ENCODE measurements at regions not wholly inside any gene's neighbourhood (a gene's known extent, or its start where the extent isn't known, plus 50 kb on each side); places are given as distances from the start of the nearest gene placed in this dataset.
"Not testable (repeated sequence)": the region's sequence is repeated elsewhere in the genome, so short reads cannot be mapped to it uniquely, and the experiment has no call there.

DNA sequence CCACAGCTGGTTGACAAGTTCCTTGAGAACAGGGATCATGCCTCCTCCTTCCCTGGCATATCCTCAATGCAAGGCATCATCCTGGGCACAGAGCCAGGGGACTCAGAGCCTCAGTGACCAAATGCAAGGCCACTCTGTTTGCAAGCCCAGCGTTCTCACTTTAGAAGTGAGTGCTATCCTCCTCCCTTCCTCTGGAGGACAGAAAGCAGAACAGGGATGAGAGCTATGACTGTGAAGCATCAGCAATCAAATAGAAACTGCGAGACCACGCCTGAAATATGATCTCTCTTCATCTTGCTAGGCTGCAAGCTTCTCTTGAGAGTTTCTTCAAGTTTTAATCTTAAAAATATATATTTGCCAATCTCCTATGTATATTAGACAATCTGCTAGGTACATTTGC is 119.8 kb downstream of the LRATD1 start:
- DNase-seq (ENCODE audit: low read depth): no peak

DNA sequence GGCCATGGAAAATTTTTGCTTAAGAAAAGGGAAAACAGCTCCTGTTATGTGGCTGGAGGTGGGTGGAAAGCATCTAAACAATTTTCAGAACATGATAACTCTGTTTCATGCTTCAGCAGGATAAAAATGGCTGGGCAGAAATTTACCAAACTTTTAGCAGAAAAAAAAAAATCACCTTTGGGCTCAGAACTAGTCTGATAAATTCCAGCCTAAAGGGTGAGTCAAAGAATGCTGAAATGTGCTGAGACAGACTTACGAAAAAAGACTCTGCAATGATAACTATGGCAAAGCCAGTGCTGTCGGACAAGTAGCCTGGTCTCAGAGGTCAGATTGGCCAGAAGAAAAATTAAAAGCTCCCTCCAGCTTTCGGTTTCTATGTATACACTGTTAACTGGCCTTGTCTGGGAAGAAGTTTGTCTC is 123.6 kb downstream of the LRATD1 start:
- peak; percentile 62 for DNase-seq (ENCODE audit: low read depth)

GRCh38 chr2:14756981-14757657 is 124.6 kb downstream of the LRATD1 start:
- DNase-seq (ENCODE audit: low read depth): peak; percentile 94

- no peak for DNase-seq (ENCODE audit: low read depth)
Observed at GRCh38 chr2:14759082-14759481, 126.6 kb downstream of the LRATD1 start.

GRCh38 chr2:14760169-14760568 is 127.7 kb downstream of the LRATD1 start:
- no peak for DNase-seq (ENCODE audit: low read depth)

GRCh38 chr2:14761118-14761517 is 128.6 kb downstream of the LRATD1 start:
- DNase-seq (ENCODE audit: low read depth): no peak

DNA sequence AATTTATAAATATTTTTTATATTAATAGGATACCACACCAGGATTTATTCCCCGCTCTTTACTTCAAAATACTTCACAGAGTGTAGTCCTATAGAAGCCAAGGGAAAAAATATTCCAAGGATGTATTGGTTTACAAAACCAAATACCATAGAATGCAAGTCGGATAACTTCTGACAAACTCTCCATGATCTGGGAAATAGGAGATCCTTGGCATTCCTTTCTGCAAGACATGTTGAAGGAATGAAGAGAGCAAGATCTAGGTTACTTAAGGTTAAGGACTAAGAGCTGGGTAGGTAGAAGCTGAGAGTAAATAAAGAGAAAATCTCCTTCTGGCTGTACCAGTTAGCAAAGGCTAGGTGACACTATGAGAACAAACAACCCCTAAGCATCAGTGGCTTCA is 141.2 kb downstream of the LRATD1 start:
- DNase-seq (ENCODE audit: low read depth): no peak

DNA sequence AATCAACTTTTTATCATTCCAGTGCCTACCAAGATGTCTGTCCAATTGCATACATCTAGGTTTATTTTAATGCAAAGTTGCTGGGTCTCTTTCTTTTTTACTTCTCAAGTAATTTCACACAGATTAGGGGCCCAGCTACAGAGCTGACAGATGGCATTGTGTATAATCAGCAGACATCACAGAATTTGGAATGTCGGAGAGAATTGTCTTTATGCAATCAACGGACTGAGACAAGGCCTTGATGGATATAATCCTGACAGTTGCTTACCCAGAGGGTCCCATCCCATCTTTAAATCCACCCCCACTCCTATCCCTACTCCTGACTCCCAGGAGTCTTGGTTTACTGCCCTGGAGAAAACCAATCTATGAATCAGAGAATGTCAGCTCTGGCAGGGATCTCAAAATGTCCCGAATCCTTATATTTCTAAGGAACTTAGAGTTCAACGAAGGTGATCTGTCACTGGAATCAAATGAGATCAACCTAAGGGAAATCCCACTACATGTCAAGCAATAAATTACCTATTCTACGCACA is 142.0 kb downstream of the LRATD1 start:
- DNase-seq (ENCODE audit: low read depth): no peak

DNA sequence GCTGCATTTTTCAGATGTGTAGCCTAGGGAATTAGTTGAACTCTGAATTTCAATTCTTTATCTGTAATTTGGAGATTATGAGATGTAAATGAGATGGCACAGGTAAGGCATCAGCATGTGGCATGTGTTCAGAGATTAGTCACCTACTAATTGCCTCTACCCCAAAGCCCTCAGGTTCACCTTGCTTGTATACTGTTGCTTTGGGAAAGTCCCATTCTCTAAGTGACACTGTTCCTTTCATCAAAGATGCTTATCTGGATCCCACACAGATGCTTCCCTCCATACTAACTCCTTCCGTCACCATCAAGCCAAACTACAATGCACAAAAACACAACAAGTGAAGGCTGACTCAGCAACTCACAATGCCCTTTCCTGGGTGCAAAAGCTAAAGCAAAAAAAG is 143.7 kb downstream of the LRATD1 start:
- DNase-seq (ENCODE audit: low read depth): no peak

GRCh38 chr2:14778015-14778414 is 145.5 kb downstream of the LRATD1 start:
- DNase-seq (ENCODE audit: low read depth): peak; percentile 55

- no peak for DNase-seq (ENCODE audit: low read depth)
Observed at GRCh38 chr2:14779252-14779651, 146.7 kb downstream of the LRATD1 start.

DNA sequence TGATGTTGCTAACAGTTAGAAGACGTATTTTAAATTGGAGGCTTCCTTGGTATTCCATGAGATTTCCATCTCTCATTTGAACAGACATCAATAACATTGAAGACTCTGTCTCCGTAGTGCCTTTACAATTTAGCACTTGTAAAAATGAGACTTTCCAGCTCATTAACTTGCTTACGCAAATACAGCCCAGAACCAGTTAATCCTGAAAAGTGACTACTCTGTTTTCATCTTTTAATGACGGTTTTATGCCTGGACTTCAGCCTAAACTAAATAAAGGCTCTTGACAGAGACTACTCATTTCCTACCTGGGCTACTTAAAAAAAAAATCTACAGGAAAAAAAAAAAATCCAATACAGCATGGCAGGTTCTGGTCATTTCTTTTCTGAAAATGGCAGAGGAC is 148.6 kb downstream of the LRATD1 start:
- no peak for DNase-seq (ENCODE audit: low read depth)

DNA sequence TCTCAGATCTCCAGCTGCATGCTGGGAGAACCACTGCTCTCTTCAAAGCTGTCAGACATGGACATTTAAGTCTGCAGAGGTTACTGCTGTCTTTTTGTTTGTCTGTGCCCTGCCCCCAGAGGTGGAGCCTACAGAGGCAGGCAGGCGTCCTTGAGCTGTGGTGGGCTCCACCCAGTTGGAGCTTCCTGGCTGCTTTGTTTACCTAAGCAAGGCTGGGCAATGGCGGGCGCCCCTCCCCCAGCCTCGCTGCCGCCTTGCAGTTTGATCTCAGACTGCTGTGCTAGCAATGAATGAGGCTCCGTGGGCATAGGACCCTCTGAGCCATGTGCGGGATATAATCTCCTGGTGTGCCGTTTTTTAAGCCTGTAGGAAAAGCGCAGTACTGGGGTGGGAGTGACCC is 156.3 kb downstream of the LRATD1 start:
- DNase-seq (ENCODE audit: low read depth): not testable (repeated sequence)

DNA sequence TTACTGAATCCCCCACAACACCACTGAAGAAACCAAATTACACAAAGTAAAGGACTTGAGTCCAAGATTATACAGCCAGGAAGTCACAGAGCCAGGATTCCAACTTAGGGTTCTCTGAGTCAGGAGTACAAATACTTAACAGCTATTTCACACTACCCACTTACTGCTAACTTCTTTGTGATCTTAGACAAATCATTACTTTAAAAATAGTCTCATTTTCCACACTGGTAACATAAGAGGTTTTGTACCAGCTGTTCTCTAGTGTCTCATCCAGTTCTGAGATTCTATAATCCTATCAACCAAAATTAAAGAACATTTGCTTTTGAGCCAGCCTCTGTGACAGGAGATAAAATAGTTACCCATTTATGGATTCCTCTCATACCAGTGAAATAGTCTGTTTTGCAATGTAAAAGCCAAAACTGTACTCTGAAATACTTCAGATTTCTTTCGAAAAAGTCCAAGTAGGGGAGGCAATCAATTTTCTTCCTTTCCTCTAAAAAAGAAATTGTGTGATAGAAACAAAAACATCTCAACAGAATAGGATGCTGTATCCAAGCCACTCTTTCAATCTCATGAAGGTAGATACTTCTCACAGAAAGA is 157.6 kb downstream of the LRATD1 start:
- peak; percentile 3 for DNase-seq (ENCODE audit: low read depth)

DNA sequence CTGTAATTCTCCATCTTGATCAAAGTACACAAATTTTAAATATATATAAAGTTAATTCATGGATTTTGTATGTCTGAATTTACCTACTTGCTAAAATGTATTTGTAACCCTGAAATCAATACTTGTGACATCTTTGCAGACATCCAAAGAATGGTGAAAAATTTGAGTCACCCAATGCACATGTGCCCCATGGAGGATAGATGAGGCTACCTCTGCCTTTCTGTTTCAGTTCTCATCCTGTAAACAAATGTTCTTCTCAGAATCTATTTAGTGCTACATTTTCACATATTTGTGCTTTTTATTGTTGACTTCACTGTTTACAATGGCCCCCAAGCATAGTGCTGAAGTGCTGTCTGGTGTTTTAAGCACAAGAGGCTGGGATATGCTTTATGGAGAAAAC is 171.5 kb downstream of the LRATD1 start:
- no peak for DNase-seq (ENCODE audit: low read depth)

DNA sequence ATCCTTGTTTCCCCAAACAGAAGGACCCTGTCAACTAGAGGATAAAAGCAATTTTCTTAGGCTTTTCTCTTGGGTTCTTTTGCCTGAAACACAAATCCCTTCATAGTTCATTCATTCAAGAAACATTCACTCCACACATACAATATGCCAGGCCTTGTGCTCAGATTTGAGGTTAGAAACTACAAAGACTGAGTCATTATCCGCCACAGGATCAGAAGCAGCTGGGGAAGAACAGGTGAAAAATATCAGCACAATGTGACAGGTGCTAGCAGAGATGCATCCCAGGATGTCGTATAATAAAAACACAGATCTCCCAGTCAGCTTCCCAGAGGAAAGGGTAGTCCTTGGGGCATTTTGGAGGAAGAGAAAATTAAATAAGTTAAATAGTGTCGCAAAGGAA is 172.4 kb downstream of the LRATD1 start:
- DNase-seq (ENCODE audit: low read depth): no peak

GRCh38 chr2:14806613-14807012 is 174.1 kb downstream of the LRATD1 start:
- DNase-seq (ENCODE audit: low read depth): no peak

DNA sequence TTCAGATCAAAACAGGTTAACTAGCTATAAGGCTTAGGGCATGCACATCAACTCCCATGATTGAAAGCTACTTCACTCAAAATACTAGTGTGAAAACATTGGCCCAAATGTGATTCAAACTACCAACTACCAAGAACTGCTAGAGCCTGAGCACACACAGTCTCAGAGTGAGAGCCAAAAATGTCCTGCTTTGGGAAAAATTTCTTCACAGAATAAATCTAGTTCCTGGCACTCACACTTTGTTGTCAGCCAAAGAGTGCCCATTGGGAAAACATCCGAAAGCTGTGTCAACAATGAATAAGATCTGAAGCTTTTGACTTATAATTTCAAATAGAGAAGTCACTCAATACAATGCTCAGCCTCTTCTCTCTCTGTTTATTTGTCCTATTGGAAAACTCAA is 182.7 kb downstream of the LRATD1 start:
- DNase-seq (ENCODE audit: low read depth): no peak

DNA sequence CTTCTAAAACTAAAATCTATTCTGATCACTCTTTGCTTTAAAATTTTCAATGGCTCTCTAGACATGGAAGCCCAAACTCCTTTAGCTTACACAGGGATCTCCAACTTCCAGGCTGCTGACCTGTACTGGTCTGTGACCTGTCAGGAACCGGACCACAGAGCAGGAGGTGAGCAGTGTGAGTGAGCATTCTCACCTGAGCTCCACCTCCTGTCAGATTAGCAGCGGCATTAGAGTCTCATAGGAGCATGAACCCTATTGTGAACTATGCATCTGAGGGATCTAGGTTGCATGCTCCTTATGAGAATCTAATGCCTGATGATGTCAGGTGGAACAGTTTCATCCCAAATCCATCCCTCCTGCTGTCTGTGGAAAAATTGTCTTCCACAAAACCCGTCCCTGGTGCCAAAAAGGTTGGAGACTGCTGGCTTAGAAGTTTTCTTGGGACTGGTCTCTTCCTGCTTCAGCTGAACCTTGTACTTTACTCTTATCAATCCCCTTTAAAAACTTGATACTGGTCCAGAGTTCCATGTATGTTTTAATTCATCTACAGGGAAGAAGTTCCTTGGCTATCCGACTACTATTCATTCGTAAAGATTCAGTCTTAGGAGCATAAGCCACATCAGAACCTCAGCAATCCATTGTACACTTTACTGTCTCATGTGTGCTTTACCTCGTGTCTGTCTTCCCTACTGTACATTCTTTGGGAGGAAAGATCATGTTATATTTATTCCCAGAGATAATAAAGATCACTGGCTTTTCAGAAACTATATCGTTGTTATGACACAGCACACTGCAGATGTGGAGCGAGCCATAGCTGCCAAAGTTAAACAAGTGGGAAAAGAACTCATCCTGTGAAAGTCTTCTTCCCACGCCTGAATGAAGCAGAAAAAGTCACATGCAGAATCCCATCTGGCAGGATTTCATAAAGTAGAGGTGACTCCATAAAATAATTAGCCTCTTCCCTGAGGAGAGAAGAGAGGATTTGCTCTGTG is 183.8 kb downstream of the LRATD1 start:
- no peak for DNase-seq (ENCODE audit: low read depth)

GRCh38 chr2:14817848-14818247 is 185.3 kb downstream of the LRATD1 start:
- DNase-seq (ENCODE audit: low read depth): no peak

- peak; percentile 4 for DNase-seq (ENCODE audit: low read depth)
Observed at GRCh38 chr2:14826518-14826917, 194.0 kb downstream of the LRATD1 start.

DNA sequence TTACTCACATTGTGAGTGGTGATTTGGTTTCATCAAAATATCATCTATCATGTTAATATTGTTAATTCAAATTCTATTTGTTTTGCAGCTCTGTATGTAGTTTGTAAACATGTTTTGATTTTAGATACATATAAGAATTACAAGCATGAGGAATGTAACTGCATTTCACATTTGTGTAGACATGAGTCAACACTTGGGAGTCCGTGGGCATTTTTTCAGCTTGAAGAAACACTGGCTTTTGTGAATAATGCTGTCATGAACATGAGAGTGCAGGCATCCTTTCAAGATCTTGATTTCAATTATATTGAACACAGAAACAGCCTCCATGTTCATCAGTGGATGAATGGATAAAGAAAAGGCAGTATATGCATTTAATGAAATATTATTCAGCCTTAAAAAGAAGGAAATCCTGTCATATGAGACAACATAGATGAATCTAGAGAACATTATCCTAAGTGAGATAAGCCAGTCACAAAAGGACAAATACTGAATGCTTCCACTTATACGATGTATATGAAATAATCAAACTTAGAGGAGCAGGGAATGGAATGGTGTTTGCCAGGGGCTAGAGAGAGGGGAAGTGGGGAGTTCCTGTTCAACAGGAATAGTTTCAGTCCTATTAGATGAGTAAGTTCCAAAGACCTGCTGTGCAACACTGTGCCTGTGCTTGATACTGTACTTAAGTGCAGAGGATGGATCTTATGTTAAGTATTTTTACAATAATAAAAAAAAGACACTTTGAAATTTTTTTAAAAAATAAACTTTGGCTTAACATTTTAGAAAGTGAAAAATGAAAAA is 194.9 kb downstream of the LRATD1 start:
- peak; percentile 22 for DNase-seq (ENCODE audit: low read depth)

Measured in iris pigment epithelial cell (primary cell).